HG03060 (cell line): ENCODE measurements at regions not wholly inside any gene's neighbourhood (a gene's known extent, or its start where the extent isn't known, plus 50 kb on each side); places are given as distances from the start of the nearest gene placed in this dataset.

Source experiments
- ATAC-seq: cut with Tn5 transposase; IDR thresholded peaks from one replicate; pipeline ENCODE4 v1.9.1; 2021; ENCODE audit warnings: low read depth, moderate number of reproducible peaks; ENCODE audit not compliant: unreplicated experiment

DNA sequence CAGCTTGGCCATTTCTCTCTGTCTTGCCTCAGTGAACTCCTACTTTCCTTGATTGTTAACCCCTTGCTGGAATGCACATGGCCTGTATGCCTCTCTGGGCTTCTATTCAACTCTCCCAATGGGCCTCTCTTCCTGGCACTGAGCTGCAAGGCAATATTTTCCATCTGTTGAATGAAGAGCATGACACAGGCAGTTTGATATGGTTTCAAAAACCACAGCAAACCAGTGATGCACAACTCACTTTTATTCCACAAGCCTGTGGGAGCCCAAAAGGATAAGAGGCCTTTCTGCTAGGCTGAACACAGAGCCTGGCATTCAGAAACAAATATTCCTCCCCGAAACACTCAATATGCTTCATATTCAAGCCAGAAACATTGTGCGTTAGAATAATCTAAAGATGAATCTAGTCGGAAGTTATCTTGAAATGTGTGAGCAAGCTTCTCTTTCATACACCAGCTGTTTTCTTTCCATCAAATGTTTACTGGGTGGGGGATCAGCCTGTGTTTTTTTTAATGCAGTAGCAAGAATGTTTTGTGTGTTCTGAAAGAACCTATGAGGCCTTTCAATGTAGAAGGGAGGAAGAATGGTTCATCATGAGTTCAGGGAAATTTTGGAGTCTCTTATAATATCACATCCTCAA, 443.1 kb upstream of the SPRY2 start:
- ATAC-seq = no peak

DNA sequence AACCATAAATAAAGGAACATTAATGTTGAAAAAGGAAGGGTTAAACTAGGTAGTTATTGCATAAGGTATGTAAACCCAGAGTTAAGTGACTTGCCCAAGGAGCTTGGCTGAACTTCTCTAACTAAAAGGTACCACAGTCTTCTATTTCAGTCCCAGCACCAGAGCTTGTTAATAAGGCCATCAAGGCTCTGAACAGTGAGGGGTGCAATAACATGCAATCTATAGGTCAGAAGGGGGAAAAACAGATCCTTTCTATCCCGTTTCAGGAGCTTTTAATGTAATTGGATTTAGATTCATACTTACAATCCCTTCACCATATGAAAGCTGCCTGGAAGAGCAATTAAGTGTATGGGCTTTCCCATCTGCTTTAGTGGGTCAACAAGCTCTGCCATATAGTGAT, 441.5 kb upstream of the SPRY2 start:
- no peak for ATAC-seq

DNA sequence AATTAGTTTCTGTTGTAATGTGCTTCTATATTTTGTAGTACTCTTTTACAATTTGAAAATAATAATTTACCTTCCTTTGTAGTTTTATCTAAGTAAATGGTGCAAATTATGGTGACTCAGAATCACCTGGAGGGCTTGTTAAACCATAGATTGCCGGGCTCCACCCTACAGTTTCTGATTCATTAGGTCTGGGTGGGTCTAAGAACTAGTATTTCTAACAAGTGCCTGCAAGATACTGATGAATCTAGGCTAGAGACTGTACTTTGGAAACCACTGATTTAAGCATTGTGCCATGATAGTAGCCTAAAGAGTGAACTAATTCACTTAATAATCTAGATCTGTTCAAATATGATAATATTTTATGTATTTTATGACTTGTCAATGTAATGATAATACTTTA, 437.4 kb upstream of the SPRY2 start:
- ATAC-seq = no peak

DNA sequence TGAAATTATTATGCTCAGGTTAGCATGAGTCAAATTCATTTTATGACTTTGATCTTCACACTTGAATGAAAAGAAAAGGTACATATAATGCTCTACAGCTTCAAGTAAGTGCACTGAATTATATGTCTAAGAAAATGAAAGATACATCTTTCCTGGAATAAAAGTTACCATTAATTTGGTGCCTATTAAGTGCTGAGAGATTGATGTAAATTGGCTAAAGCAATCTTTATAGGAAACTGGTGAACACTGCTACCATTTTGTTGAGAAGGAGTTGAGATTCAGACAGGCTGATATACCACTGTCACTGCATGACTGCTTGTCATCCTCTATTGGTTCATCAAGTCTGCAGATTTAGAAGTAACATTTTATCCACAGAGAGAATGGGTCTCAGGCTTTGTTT, 416.8 kb upstream of the SPRY2 start:
- no peak for ATAC-seq

DNA sequence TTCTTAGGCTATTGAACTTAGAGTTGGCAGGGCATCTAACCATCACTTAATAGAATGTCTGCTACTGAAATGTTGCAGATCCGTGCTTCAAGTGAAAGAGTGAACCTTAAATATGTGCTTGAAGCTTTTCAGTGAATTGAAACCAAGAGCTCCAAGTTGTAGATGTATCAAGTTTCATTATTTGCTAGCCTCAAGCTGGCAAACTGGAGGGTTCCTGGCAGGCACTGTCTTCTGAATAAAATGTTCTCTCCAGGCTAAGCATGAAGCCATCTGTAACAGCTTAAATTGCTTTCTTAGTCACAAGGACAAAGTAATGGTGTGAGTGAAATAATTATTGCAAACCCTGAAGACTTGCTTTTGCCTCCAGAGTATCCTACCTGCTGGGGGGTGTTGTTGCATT, 415.0 kb upstream of the SPRY2 start:
- no peak for ATAC-seq

DNA sequence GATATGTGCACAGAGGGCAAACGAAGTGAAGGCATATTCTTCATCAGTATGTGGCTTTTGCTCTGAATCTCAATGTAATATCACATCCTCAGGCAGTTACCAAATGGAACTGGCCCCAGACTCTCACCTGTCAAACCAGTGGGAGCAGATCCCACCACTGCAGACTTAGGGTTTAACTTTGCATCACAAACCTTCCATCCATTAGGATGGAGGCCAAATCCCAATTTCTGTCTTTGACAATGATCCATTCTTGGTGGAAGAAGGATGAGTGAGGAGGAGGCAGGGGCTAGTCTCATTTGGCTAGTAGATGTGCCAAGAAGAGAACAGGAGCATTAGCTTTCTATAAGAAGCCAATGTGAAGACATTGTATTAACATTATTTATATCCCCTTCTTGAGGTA, 413.5 kb upstream of the SPRY2 start:
- ATAC-seq = no peak

DNA sequence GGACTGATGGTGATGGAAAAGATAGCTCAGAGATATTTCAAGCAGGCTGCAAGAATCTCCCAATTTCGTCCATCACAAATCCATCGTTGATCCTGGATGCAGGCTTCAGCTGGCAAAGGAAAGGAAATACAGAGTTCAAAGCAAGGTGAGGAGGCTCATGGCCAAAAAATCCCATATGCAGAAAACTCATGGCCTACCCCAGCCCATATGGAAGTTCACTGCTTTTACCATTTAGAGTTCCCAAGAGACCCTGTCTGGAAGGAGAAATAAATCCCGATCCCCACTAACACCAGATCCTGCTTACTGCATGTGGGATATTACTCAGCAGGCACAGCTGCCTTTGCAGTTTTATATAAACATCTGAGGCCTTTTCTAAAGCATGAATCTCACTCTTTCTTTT, 412.9 kb upstream of the SPRY2 start:
- no peak for ATAC-seq

DNA sequence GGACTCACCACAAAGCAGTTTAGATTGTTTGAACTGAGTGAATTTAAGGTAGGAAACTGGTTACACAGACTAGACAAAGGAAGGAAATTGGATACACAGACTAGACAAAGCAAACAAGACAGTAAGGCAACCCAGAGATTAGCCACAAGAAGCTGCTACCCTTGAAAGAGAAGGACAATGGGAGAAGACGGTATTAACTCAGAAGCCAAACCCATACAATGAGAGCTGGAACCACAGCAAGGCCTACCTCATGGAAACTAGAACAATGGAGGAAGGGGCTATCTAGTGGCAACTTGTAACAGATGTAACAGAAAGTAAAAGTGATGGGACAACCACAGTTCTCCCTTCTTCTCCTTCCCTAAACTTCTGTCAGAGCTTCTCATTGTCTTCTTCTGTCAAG, 410.9 kb upstream of the SPRY2 start:
- ATAC-seq = no peak

DNA sequence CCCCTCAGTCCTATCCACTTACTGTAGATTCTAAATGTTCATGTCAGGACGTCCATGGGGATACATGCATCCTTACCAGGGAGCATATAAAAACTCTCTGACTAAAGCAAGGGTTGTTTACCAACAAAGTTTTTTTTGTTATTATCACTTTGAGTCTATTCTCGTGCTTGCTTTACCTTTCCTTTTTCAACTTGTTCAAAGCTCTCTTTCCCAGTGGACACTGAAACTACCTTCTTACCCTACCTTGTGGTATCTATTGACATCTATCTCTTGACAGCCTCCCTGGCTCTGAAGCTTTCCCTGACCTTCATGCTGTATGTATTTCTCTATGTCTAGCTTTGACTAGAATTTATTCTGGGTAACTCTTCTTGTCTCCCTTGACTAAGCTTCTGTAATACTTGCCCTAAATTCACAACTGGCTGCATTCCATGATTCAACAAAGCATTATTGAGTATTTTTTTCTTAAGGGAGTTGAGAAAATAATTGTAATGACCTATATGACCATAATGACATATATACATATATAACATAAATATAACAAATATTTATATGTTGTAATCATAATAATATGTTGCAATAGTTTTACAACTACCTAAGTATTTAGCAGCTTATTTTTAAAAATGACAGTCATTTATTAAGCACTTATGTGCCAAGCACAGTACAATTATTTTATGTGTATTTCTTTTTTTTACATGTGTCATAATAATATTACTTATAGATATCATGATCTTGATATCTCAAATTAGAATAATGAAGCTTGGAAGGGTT, 403.4 kb upstream of the SPRY2 start:
- no peak for ATAC-seq

DNA sequence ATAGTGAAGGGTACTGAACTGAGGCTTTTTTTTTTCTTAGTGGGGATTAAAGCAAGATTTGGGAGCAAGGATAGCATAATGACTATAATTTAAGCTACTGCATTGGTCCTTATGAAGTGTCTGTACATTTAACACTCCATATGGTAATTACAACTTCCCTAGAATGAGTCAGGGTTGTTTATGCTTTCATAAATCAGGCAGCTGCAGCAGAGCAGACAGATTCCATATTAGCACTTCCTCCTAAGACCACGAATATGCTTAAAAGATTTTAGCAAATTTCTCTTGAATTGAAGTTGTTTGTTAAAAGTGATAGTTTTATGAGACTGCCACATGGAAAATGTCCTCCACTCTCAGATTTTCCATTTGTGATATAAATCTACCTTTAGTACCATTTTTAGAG, 401.1 kb upstream of the SPRY2 start:
- no peak for ATAC-seq

DNA sequence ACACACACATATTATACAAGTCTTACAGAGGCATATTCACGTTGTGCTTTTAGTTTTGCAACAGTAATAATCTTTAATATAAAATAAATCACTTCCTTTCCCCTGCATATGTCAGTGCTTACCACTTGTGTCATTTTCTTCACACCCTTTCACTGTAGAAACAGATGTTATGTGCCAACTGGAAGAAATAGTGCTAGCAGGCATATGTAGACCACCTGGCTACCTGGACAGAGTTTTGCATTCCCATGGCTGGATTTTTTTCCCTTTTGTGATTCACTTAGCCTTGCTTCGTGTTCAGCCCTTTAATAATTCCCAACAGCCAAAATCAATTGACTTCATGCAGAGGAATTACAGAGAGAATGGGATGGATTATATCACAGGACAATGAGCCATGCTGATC, 399.1 kb upstream of the SPRY2 start:
- no peak for ATAC-seq

DNA sequence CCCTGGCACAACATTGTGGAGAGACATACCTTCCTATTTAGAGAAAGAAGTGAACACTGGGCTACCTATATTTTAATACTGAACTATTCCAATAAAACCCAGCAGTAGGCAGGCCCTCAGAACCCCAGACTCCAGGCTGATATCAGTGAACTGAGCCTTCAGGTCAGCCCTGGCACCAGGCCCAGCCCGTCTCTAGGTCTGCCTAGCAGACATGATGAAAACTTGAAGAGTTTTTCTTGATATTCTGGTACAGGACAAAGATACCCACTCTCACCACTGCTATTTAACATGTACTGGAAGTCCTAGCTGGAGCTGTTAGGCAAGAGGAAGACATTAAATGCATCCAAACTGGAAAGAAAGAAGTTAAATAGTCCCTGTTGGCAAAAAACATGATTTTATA, 396.6 kb upstream of the SPRY2 start:
- no peak for ATAC-seq

DNA sequence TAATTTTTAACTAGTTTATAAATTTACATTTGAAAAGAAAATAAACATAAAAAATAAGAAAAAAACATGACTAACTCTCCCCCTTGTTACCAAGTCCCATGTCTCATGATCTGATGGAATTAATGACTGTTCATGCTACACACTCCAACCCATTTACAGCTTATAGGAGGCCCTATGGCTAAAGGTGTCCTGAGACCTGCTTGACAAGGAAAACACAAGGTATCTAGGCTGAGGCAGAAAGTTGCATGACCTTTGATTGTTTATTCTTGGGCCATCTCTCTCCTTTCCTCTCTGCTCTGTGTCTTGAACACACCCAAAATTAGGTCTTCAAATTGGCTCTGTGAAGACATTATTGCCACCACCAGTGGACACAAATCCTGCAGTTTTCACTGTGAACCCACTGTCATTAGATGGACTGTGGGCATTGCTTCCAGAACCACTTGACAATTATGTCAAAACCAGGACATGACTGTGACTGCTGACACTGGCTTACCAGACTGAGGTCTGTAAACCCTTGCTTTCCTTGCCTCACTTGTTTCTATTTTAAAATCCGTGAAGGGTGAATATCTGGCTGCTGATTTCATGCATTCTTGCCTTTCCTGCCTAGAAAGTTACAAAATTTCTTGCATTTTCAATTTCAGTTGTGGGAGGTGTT, 386.5 kb upstream of the SPRY2 start:
- no peak for ATAC-seq

DNA sequence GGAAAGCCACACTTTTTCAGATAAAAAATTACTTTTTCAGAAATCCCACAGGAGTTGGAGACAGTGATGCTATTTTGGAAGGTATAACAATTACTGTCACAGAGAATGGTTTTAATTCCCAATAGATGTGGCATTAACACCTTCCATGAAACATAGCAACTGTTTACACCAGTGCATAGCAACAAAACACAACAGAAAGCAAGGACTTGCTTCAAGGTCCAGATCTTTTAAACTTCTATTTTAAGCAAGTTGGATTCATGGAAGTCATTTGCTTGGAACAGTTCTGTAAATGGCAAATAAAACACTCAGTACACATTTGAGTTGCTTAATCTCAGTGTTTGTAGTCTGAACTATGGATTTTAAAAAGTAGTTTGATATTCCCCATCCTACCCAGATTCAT, 385.9 kb upstream of the SPRY2 start:
- no peak for ATAC-seq

DNA sequence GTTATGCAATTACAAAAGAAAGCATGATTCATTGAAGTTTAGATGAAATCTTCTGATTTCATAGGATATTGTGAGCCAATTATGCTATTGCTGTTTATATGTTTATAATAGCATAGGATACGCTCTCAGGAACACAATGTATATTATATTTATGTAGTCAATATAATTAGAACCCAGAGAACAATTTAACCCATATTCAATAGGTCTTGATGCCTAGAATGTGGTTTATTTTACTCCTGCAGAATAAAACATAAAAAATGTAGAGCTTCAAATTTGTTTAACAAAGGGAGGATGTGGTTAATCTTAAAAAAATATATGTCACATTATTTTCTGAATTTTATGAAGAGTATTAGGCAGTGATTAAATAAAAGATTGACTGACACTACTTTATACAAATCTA, 380.8 kb upstream of the SPRY2 start:
- ATAC-seq = no peak

DNA sequence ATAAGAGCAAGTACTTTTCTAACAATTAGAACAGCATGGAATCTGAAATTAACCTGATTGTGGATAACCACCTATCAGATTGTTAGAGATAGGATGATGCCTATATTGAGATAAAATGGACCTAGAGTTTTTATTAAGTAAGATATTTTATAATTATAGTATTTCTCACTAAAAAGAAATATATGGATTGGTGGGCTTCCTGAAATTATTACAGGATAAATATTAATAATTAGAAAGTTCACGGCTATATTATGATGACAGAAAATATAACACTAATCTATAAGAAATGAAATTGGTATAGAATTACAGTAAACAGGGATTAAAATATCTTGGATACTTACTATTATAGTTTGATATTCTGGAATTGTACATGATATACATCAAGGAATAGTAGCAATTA, 378.0 kb upstream of the SPRY2 start:
- no peak for ATAC-seq

DNA sequence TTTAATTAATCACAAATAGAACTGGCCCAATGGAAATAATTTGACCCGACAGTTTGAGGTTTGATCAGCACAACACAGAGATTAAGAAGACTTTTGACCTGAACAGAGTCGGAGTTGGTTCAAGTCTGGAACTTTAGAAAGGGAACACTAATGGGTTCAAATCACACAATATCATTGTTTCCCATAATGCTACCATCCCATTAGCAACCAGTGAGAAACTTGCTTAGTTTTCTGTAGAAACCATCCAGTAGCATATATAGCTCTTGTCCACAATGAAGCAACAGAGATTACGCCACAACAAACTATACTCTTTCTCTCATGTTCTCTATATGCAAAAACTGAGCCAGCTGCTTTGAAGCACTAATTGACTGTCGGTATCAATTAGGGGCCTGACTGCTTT, 376.9 kb upstream of the SPRY2 start:
- no peak for ATAC-seq

DNA sequence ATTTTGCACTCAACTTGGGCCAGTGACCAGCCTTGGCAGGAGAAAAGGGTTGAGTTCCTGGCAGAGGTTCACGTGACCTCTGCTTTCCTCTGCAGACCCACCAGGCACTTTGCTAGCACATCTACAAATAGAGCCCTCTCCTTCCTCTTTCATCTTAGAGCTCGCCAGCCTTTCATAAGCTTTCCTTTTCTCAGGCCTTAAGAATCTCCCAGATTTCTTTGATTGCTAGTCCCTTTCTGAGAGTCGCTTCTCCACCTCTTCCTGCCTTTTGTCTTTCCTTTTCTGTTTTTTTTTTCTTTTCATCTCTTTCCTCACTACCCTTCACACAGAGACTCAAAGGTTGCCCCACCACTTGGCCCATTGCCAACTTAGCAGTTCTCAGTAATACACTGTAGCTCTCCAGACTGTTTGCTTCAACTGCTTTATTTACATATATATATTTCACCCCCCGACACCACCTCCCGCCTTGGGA, 375.7 kb upstream of the SPRY2 start:
- ATAC-seq = no peak

DNA sequence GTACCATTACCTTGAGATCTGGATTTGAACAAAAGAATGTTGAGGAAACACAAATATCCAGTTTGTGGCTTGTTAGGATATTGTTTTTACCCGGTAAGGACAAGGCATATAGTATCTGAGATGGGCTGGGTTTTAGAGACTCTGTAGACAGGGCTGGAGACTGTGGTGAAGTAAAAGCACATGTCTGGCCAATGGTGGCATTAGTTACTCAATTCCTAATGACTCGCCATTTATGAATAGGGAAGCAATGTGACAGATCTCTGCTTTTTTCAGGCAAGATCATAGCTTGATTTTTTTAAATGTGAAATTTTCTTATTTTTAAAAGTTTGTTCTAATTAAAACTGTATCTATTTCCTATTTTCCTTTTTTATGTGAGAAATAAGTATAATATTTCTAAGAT, 371.1 kb upstream of the SPRY2 start:
- ATAC-seq = no peak

DNA sequence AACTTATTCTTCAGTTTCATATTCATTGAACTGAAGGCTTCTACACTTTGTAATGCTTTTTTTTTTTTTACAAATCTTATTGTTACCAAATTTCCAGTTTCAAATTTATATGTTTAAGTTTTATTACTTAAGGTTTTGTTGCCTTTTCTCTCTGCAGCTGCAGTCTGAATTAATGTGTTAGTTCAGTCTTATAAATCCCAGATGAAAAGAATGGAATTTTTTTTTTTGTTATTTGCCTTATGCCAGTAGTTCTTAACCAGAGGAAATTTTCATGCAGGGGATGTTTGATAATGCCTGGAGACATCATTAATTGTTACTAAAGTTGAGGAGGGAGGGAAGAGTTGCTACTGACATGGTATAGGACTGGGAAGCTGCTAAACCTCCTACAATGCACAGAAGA, 367.9 kb upstream of the SPRY2 start:
- no peak for ATAC-seq

DNA sequence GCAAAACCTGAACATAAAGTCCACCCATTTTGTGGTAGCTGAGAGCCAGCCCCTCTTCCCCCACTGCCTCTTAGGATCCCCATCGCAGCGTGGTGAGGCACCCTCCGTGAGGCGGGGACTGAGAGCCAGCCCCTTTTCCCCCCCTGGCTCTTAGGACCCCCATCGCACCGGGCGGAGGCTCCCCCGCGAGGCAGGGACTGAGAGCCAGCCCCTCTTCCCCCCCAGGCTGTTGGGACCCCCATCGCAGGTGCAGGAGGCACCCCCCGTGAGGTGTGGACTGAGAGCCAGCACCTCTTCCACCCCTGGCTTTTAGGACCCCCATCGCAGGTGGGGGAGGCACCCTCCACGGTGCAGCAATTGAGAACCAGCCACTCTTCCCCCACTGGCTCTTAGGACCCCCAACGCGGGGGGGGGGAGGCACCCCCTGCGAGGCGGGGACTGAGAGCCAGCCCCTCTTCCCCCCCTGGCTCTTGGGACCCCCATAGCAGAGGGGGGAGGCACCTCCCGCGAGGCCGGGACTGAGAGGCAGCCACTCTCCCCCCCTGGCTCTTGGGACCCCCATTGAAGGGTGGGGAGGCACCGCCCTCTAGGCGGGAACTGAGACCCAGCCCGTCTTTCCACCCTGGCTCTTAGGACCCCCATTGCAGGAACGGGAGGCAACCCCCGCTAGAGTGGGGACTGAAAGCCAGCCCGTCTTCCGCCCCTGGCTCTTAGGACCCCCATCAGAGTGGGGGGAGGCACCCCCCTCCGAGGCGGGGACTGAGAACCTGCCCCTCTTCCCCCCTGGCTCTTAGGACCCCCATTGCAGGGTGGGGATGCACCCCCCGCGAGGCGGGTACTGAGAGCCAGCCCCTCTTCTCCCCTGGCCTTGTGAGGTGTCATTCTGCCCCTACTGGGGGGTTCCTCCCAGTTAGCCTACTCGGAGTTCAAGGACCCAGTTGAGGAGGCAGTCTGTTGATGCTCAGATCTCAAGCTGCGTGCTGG, 366.4 kb upstream of the SPRY2 start:
- no peak for ATAC-seq
